ENCODE measurements at regions not wholly inside any gene's neighbourhood (a gene's known extent, or its start where the extent isn't known, plus 50 kb on each side); places are given as distances from the start of the nearest gene placed in this dataset.

DNA sequence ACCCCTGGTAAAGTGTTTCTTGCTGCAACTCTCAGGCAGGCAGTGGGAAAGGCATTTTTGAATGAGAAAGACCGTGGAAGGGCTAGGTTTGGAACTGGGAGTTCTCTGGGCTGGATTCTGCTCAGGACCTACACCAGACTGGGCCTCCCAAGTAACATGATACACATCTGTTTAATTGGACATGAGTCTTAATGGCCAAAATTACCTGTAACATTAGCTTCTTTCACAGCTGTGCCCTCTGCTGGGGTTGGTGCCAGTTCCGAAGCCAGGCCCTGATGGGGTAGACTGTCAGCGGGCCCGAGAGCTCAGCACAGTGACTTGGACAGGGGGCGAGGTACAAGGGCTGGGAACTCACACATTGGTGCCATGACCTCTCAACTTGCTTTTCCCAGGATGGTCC lies 118.9 kb upstream of the IRX3 start:
- no peak for TF ChIP-seq TAF1 (IDR thresholded peaks at IDR 0.05; ENCODE audit: borderline replicate concordance, insufficient read depth, low read length)
- TF ChIP-seq REST (IDR thresholded peaks at IDR 0.05; ENCODE audit: insufficient read depth in 1 of 2, low read depth in 2 of 2, low read length in 2 of 2) = no peak
- TF ChIP-seq FOXP2 (optimal IDR thresholded peaks at IDR 0.05; ENCODE audit: borderline replicate concordance, extremely low read depth, extremely low read length, insufficient read depth) = no peak
- no peak for TF ChIP-seq SIN3A (IDR thresholded peaks at IDR 0.05; ENCODE audit: borderline replicate concordance, insufficient read depth, low read length)
- TF ChIP-seq POLR2AphosphoS5 (IDR thresholded peaks at IDR 0.05; ENCODE audit: low read depth, low read length) = no peak

GRCh38 chr16:54403580-54403979 lies 117.0 kb upstream of the IRX3 start:
- TF ChIP-seq SIN3A (IDR thresholded peaks at IDR 0.05; ENCODE audit: borderline replicate concordance, insufficient read depth, low read length) (no peak), TAF1 (IDR thresholded peaks at IDR 0.05; ENCODE audit: borderline replicate concordance, insufficient read depth, low read length) (no peak), REST (IDR thresholded peaks at IDR 0.05; ENCODE audit: insufficient read depth in 1 of 2, low read depth in 2 of 2, low read length in 2 of 2) (no peak), POLR2AphosphoS5 (IDR thresholded peaks at IDR 0.05; ENCODE audit: low read depth, low read length) (no peak), FOXP2 (optimal IDR thresholded peaks at IDR 0.05; ENCODE audit: borderline replicate concordance, extremely low read depth, extremely low read length, insufficient read depth) (no peak)

GRCh38 chr16:54402873-54403272 lies 116.3 kb upstream of the IRX3 start:
- no peak for TF ChIP-seq SIN3A (IDR thresholded peaks at IDR 0.05; ENCODE audit: borderline replicate concordance, insufficient read depth, low read length)
- no peak for TF ChIP-seq FOXP2 (optimal IDR thresholded peaks at IDR 0.05; ENCODE audit: borderline replicate concordance, extremely low read depth, extremely low read length, insufficient read depth)
- no peak for TF ChIP-seq TAF1 (IDR thresholded peaks at IDR 0.05; ENCODE audit: borderline replicate concordance, insufficient read depth, low read length)
- TF ChIP-seq POLR2AphosphoS5 (IDR thresholded peaks at IDR 0.05; ENCODE audit: low read depth, low read length) = no peak
- TF ChIP-seq REST (IDR thresholded peaks at IDR 0.05; ENCODE audit: insufficient read depth in 1 of 2, low read depth in 2 of 2, low read length in 2 of 2) = no peak

- no peak for TF ChIP-seq REST (IDR thresholded peaks at IDR 0.05; ENCODE audit: insufficient read depth in 1 of 2, low read depth in 2 of 2, low read length in 2 of 2)
- no peak for TF ChIP-seq TAF1 (IDR thresholded peaks at IDR 0.05; ENCODE audit: borderline replicate concordance, insufficient read depth, low read length)
- no peak for TF ChIP-seq FOXP2 (optimal IDR thresholded peaks at IDR 0.05; ENCODE audit: borderline replicate concordance, extremely low read depth, extremely low read length, insufficient read depth)
- no peak for TF ChIP-seq SIN3A (IDR thresholded peaks at IDR 0.05; ENCODE audit: borderline replicate concordance, insufficient read depth, low read length)
- no peak for TF ChIP-seq POLR2AphosphoS5 (IDR thresholded peaks at IDR 0.05; ENCODE audit: low read depth, low read length)
Measured at GRCh38 chr16:54402270-54402669, 115.7 kb upstream of the IRX3 start.

DNA sequence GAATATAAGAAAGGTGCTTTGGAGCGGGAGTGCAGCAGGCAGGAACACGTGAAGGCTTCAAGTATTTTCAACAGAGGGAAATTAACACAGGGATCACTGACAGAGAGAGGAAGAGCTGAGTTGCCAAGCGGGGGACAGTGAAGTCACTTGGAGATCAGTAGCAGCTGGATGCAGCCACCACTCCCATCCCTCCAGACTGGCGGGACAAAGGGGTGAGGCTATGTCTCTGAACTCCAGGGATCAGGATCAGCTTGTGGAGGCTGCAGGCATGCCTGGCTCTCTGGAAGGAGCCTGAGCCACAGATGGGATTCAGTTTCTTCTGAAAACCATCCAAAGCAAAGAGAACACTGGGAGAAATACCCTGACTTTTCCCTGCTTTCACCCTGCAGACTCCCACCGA lies 113.7 kb upstream of the IRX3 start:
- TF ChIP-seq SIN3A (IDR thresholded peaks at IDR 0.05; ENCODE audit: borderline replicate concordance, insufficient read depth, low read length) (no peak), POLR2AphosphoS5 (IDR thresholded peaks at IDR 0.05; ENCODE audit: low read depth, low read length) (no peak), REST (IDR thresholded peaks at IDR 0.05; ENCODE audit: insufficient read depth in 1 of 2, low read depth in 2 of 2, low read length in 2 of 2) (no peak), FOXP2 (optimal IDR thresholded peaks at IDR 0.05; ENCODE audit: borderline replicate concordance, extremely low read depth, extremely low read length, insufficient read depth) (no peak), TAF1 (IDR thresholded peaks at IDR 0.05; ENCODE audit: borderline replicate concordance, insufficient read depth, low read length) (no peak)
